ENCODE measurements at regions not wholly inside any gene's neighbourhood (a gene's known extent, or its start where the extent isn't known, plus 50 kb on each side); places are given as distances from the start of the nearest gene placed in this dataset.
"Not testable (repeated sequence)": the region's sequence is repeated elsewhere in the genome, so short reads cannot be mapped to it uniquely, and the experiment has no call there.

GRCh38 chr14:106024983-106025604 is 498.7 kb downstream of the TMEM121 start:
- DNase-seq, result no peak

- no peak for DNase-seq
Observed at GRCh38 chr14:106026026-106026425, 499.6 kb downstream of the TMEM121 start.

GRCh38 chr14:106027759-106028158 is 501.4 kb downstream of the TMEM121 start:
- not testable (repeated sequence) for DNase-seq

- no peak for DNase-seq
Observed at GRCh38 chr14:106029959-106030358, 503.6 kb downstream of the TMEM121 start.

DNA sequence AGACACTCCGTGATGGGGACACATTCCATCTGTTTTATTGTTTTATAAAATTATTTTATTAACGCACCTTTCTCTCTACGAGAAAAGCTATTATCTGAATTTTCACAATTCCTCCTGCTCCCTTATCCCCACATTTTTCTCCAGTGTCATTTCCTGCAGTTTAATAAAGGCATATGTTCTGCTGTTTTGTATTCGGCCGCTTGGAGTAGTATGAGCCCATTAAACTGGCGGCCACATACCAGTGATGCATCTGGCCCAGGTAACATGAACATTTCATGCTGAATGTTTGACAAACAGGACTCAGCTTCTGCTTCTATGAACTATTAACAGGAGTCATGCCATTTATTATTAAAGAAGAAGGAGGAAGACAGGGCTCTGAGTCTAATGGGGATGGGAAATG is 511.0 kb downstream of the TMEM121 start:
- DNase-seq, result no peak

DNA sequence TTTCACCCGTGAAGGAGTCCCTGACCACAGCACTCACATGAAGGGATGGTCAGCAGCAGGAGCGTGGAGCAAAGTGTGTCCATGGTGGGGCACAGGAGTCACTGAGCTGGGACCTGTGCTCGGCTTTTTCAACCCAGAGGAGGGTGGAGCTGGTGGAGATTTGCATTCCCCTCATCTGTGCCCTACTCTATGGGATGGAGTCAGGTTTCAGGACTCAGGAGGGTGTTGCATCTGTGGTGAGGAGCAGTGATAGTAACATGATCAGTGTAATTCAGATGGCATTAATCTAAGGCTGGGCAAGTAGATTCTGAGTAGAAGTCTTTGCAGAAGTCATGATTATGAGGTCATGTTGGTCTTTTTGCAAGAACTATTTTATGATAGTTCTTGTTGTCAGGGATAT is 511.9 kb downstream of the TMEM121 start:
- DNase-seq, result no peak

GRCh38 chr14:106039400-106039799 is 513.0 kb downstream of the TMEM121 start:
- no peak for DNase-seq

DNA sequence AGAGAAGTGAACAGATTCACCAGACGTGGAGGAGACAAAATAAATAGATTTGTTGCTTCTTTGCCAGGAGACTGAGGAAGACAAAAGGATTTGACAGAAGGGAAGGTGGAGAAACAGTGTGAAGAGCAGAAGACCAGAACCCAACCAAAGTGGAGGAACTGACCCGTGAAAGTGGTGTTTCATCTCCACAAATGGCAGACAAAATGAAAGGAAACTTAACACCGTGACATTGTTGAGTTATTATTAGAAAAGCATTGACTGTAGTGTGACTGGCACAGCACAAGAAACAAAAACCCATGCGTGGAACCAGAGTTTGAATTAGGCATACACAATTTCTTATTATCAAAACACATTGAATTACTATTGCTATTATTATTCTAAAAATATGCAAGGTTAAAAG is 518.1 kb downstream of the TMEM121 start:
- no peak for DNase-seq

DNA sequence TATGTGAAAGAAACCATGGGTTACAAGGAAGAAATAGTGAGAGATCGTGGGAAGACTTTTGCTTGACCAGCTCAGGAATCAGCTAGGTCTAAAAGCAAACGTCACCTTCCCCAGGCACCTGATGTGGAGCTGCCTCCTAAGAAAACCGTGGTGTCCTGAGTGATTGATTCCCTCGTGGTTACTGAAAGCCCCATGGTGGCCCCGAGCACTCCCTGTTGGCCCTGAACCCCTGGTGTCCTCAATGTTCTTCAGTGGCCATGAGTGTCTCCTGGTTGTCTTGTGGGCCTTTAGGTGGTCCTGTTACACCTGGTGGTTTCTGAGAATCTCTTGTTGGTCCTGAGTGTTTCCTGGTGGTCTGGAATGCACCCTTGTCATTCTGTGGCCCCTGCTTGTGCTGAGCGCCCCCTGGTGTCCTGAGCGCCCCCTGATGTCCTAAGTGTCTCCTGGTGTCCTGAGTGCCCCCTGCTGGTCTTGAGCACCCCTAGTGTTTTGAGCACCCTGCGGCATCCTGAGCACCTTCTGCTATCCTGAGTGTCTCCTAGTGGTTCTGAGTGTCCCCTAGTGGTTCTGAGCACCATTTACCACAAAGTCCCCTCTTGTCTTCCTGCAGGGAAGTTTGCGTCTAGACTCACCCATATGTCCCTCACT is 518.7 kb downstream of the TMEM121 start:
- no peak for DNase-seq

GRCh38 chr14:106051796-106052195 is 525.4 kb downstream of the TMEM121 start:
- no peak for DNase-seq

- no peak for DNase-seq
Observed at GRCh38 chr14:106055289-106055688, 528.9 kb downstream of the TMEM121 start.

- no peak for DNase-seq
Observed at GRCh38 chr14:106058342-106058741, 532.0 kb downstream of the TMEM121 start.

DNA sequence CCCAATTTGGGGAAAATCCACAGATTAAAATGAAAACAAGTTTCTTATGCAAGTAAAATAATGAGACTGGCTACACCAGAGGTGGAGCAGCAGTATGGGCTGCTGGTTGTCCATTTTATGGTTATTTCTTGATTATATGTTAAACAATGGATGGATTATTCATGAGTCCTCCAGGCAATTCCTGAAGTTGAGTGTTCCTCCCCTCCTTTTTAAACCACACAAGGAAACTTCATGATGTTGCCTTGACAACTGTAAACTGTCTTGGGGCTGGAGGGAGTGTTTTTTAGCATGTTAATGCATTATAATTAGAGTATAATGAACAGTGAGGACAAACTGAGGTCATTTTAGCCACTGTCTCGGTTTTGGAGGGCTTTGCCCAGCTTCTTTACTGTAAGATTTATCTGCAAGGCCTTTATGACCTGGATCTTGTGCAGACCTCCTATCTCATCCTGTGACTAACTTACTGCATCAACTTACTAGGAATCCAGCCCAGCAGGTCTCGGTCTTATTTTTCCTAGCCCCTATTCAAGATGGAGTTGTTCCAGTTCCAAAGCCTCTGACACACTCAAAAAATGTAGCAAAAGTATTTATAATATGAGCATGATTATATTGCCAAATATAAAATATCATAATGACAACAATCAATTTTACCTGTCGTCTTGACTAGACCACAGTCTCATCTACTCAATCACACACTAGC is 534.0 kb downstream of the TMEM121 start:
- DNase-seq, result no peak

- DNase-seq, result not testable (repeated sequence)
Observed at GRCh38 chr14:106061877-106062500, 535.6 kb downstream of the TMEM121 start.

DNA sequence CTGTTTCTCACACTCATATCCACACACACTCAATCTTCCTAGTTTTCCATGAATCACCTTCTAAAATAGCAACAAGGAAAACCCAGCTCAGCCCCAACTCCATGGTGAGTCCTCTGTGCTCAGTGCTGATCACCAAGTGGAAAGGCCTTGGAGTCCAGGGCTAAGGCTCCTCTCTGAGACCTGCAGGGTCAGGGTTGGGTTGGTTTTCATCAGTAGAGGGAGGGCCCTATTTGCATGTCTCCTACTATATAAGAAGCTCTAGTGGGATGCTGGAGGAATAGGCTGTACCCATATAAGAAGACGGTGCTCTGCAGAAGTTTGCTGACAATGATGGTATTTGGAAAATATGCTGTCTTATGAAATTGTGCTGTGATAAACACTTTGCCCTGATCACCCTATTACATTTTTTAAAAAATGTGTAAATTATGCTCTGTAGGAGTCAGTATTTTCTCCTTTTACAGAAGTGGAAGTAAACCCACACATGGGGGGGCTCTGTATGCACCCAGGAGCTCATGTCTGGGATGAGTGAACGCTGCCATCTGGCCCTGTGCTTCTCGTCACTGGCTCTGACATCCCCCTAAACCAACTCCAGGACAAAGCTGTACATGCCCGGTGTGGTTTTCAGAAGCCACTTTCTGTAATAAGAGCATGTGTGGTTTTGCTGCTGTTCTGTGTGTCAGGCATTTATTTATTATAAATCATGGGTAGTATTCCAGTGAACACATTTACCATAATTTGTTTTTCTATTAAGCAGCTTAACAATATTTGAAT is 536.3 kb downstream of the TMEM121 start:
- no peak for DNase-seq

GRCh38 chr14:106067935-106068334 is 541.6 kb downstream of the TMEM121 start:
- DNase-seq, result no peak

GRCh38 chr14:106069804-106070625 is 543.6 kb downstream of the TMEM121 start:
- DNase-seq, result no peak

DNA sequence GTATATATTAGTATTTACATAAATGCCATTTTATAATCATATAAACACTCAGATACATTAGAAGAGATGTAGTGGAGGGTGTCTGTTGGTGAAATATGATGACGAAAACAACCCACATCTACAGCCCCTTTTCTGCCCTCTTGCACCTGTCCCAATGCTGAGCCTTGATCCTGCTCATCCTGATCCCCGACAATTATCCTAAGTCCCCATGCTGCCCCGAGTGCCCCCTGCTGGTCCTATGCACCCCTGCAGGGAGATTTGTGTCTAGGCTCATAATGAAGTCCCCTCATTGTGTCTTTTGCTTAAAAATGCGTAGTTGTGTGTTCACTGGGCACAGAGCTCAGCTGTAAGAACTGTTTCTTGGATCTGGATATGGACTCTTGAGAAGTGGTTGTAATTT is 554.5 kb downstream of the TMEM121 start:
- no peak for DNase-seq

DNA sequence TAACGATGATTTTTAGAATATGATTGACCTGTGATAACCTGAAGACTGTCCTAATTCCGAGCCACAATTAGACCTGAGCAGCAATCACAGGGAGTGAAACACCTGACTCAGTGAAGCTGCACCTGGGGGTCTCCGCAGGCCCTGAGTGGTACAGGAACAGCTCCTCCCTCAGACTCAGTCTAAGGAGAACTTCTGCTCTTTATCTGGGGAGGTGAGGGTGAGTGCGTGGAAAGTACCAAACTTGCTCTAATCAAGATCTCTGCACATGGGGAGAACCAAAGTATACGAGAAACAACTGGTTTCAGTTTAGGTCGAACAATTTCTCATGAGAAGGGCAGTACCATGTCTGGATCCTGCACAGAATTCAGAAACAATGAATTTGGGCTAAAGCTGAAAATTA is 555.3 kb downstream of the TMEM121 start:
- not testable (repeated sequence) for DNase-seq

- DNase-seq, result no peak
Observed at GRCh38 chr14:106083082-106083481, 556.7 kb downstream of the TMEM121 start.

DNA sequence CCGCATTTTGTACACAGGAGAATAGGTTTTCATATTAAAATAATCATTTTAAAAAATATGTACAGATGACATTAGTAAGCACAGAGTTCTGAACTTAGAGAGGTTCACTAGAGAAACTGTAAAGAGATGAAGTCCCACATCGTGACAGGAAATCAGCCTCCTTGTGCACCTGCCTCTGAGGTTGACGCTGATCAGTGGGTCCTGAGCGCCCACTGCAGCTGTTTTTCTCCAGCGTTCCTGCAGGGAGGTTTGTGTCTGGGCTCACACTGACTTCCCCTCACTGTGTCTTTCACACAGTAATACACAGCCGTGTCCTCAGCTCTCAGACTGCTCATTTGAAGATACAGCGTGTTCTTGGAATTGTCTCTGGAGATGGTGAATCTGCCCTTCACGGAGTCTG is 561.5 kb downstream of the TMEM121 start:
- DNase-seq, result no peak

DNA sequence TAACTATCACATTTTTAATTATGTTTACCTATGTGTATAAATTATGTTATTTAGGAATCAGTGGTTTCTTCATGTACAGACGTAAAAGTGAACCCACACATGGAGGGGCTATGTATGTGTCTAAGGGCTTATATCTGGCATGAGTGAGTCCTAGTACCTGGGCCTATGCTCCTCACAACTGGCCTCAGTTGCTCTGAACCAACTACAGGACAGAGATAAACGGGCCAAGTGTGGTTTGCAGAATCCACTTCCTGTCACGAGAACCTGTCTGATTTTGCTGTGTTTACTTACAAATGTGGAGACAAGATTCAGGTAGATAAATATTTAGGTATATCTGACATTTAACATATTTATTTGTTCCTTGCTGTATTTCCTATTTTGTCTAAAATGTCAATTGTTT is 562.5 kb downstream of the TMEM121 start:
- not testable (repeated sequence) for DNase-seq

Measured in left hindlimb (tissue), 1 donor.